ENCODE measurements at regions not wholly inside any gene's neighbourhood (a gene's known extent, or its start where the extent isn't known, plus 50 kb on each side); places are given as distances from the start of the nearest gene placed in this dataset.
A peak's percentile ranks its signal among the peaks of the same experiment; 100 is the strongest.

GRCh38 chr14:44700184-44700583 is 193.1 kb upstream of the FSCB start:
- H3K4me2 ChIP-seq (ENCODE audit: low read length): no peak overlapping the region
- TF ChIP-seq, protein P1, sequence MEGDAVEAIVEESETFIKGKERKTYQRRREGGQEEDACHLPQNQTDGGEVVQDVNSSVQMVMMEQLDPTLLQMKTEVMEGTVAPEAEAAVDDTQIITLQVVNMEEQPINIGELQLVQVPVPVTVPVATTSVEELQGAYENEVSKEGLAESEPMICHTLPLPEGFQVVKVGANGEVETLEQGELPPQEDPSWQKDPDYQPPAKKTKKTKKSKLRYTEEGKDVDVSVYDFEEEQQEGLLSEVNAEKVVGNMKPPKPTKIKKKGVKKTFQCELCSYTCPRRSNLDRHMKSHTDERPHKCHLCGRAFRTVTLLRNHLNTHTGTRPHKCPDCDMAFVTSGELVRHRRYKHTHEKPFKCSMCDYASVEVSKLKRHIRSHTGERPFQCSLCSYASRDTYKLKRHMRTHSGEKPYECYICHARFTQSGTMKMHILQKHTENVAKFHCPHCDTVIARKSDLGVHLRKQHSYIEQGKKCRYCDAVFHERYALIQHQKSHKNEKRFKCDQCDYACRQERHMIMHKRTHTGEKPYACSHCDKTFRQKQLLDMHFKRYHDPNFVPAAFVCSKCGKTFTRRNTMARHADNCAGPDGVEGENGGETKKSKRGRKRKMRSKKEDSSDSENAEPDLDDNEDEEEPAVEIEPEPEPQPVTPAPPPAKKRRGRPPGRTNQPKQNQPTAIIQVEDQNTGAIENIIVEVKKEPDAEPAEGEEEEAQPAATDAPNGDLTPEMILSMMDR (IDR thresholded peaks at IDR 0.05): no peak
- no peak overlapping the region for H3K4me3 ChIP-seq (ENCODE audit: low read depth, low read length)
- no peaks in the 10 kb centered on the region for H3K4me1 ChIP-seq
- no peak overlapping the region for H3K9ac ChIP-seq
- no peaks in the 10 kb centered on the region for H3K27me3 ChIP-seq (ENCODE audit: control insufficient read depth, insufficient read depth, low read length)
- H2AFZ ChIP-seq: no peak overlapping the region
- no peaks in the 10 kb centered on the region for H3K79me2 ChIP-seq
- no peak overlapping the region for H3K27ac ChIP-seq
- no peaks in the 10 kb centered on the region for H3K36me3 ChIP-seq (ENCODE audit: control insufficient read depth, insufficient read depth, low read length)
- no peaks in the 10 kb centered on the region for H3K9me3 ChIP-seq (ENCODE audit: control insufficient read depth, low read length)

DNA sequence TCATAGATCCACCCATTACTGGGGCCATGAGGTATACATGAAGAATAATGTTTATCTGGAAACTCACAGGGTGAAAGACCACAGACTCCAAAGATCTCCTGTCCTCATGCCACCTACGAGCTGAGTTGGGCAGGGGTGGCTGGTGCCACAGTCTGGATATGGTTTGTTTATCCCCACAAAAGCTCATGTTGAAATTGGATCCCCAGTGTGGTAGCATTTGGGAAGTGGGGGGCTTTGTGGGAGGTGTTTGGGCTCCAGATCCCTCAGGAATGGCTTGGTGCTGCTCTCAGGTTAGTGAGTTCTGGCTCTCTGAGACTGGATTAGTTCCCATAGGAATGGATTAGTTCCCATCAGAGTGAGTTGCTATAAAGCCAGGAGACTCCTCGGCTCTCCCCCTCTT is 192.3 kb upstream of the FSCB start:
- H3K4me1 ChIP-seq: no peaks in the 10 kb centered on the region
- no peak overlapping the region for H3K4me3 ChIP-seq (ENCODE audit: low read depth, low read length)
- H3K4me2 ChIP-seq (ENCODE audit: low read length): no peak overlapping the region
- H2AFZ ChIP-seq: no peak overlapping the region
- TF ChIP-seq, protein P1 (IDR thresholded peaks at IDR 0.05): no peak
- H3K27ac ChIP-seq: no peak overlapping the region
- no peak overlapping the region for H3K9ac ChIP-seq
- H3K9me3 ChIP-seq (ENCODE audit: control insufficient read depth, low read length): no peaks in the 10 kb centered on the region
- H3K36me3 ChIP-seq (ENCODE audit: control insufficient read depth, insufficient read depth, low read length): no peaks in the 10 kb centered on the region
- H3K79me2 ChIP-seq: no peaks in the 10 kb centered on the region
- no peaks in the 10 kb centered on the region for H3K27me3 ChIP-seq (ENCODE audit: control insufficient read depth, insufficient read depth, low read length)

GRCh38 chr14:44669496-44669895 is 162.4 kb upstream of the FSCB start:
- Histone ChIP-seq H3K4me1 (no peaks in the 10 kb centered on the region), H3K9ac (no peak overlapping the region), H3K27me3 (ENCODE audit: control insufficient read depth, insufficient read depth, low read length) (no peaks in the 10 kb centered on the region), H3K4me3 (ENCODE audit: low read depth, low read length) (no peak overlapping the region), H3K4me2 (ENCODE audit: low read length) (no peak overlapping the region), H3K9me3 (ENCODE audit: control insufficient read depth, low read length) (no peaks in the 10 kb centered on the region), H2AFZ (no peak overlapping the region), H3K36me3 (ENCODE audit: control insufficient read depth, insufficient read depth, low read length) (no peaks in the 10 kb centered on the region), H3K79me2 (no peaks in the 10 kb centered on the region), H3K27ac (no peak overlapping the region)
- TF ChIP-seq, protein P1 (IDR thresholded peaks at IDR 0.05): no peak

DNA sequence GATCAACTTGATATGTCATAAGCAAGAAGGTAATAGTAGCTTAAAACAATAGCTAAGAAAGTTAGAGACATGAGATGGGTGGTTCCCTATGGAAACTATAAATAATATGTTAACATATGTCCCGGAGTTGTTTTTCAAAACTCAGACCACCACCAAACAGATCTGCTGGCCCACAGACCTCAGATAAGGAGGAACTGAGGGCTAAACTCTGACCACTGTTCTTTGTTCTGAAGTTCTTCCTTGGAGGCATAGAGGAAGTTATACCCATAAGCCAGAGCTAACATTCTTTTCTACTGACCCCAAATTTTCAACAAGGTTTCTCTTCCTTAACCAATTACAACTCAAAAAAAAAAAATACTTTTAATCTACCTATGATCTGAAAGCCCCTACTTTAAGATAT is 156.1 kb upstream of the FSCB start:
- H3K36me3 ChIP-seq (ENCODE audit: control insufficient read depth, insufficient read depth, low read length): no peaks in the 10 kb centered on the region
- no peaks in the 10 kb centered on the region for H3K27me3 ChIP-seq (ENCODE audit: control insufficient read depth, insufficient read depth, low read length)
- no peak overlapping the region for H3K27ac ChIP-seq
- H3K9ac ChIP-seq: no peak overlapping the region
- no peak overlapping the region for H3K4me3 ChIP-seq (ENCODE audit: low read depth, low read length)
- no peak overlapping the region for H3K4me2 ChIP-seq (ENCODE audit: low read length)
- peaks cover 5% of the 10 kb centered on the region for H3K4me1 ChIP-seq
- H3K9me3 ChIP-seq (ENCODE audit: control insufficient read depth, low read length): no peaks in the 10 kb centered on the region
- H3K79me2 ChIP-seq: no peaks in the 10 kb centered on the region
- H2AFZ ChIP-seq: peak overlapping the region; percentile 82
- TF ChIP-seq, protein P1 (IDR thresholded peaks at IDR 0.05): no peak

DNA sequence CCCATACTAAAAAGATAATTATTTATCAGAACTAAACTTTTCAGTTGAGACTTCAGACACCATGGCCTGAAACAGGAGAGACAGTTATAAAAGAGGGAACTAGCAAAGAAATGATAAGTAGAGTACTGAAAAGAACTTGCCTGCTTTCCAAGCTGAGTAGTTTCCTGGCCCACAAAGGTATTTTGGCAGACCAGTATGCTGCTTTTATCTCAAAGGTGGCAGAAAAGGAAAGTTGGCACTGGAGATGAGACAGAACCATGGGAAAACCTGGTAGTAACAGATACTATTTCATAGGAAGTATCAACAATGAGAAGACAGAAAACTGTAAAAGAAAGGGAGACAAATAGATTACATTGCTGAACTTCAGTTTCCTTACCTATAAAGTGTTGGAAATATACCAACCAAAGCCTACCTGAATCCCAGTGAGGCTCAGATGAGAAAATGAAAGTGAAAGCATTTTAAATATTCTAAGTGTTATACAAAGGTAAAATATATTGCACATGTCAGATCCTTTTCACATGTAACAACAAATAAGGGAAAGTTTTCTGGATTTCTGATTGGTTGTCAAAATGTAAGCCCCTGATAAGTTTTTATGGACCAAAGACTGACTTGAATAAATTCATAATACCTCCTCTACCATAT is 155.3 kb upstream of the FSCB start:
- Histone ChIP-seq H3K36me3 (ENCODE audit: control insufficient read depth, insufficient read depth, low read length) (no peaks in the 10 kb centered on the region), H3K4me1 (peaks cover 5% of the 10 kb centered on the region), H3K9me3 (ENCODE audit: control insufficient read depth, low read length) (no peaks in the 10 kb centered on the region), H3K4me3 (ENCODE audit: low read depth, low read length) (no peak overlapping the region), H2AFZ (peak overlapping the region; percentile 82), H3K9ac (no peak overlapping the region), H3K27ac (peak overlapping the region; percentile 25), H3K27me3 (ENCODE audit: control insufficient read depth, insufficient read depth, low read length) (no peaks in the 10 kb centered on the region), H3K4me2 (ENCODE audit: low read length) (peak overlapping the region; percentile 36), H3K79me2 (no peaks in the 10 kb centered on the region)
- TF ChIP-seq, protein P1 (IDR thresholded peaks at IDR 0.05): no peak
